Pancreas (tissue), 10 donors: ENCODE measurements at regions not wholly inside any gene's neighbourhood (a gene's known extent, or its start where the extent isn't known, plus 50 kb on each side); places are given as distances from the start of the nearest gene placed in this dataset.

Experiments used
- ATAC-seq, 4 donors: fragments of 200-7000 bp; cut with Tn5 transposase; one replicate each; pipeline versions ENCODE4 v1.8.0 to v1.9.1; 2020; ENCODE audit warnings: mild to moderate bottlenecking in 4 of 4, moderate library complexity in 4 of 4
- DNase-seq, 6 donors: peaks; one replicate each; pipeline ENCODE4 v3.0.0-alpha.2; 2020
- FAIRE-seq: peaks from 2 replicates; lab custom pipeline; 2012; peaks lifted over from hg19 to GRCh38; lab: Jason Lieb, UNC
- H3K27ac ChIP-seq, 4 donors: fragments of 200-600 bp; sonication (generic); 1 replicate in 3 of 4; 2 replicates in 1 of 4; pipeline versions ENCODE4 v1.5.0 to v1.8.0; 2020
- H3K27me3 ChIP-seq, 4 donors: fragments of 200-600 bp; one replicate each; pipeline ENCODE4 v1.8.0; 2021
- H3K36me3 ChIP-seq, 3 donors: fragments of 200-600 bp; sonication (generic) in 1 of 3; one replicate each; pipeline versions ENCODE4 v1.5.0 to v1.8.0; 2020 to 2021
- H3K4me1 ChIP-seq, 3 donors: fragments of 200-600 bp; one replicate each; pipeline ENCODE4 v1.8.0; 2021
- H3K4me3 ChIP-seq, 4 donors: fragments of 200-600 bp; sonication (generic) in 2 of 4; one replicate each; pipeline versions ENCODE4 v1.5.0 to v1.8.0; 2020 to 2021
- H3K9me3 ChIP-seq, 4 donors: fragments of 200-600 bp; one replicate each; pipeline ENCODE4 v1.8.0; 2021
- CTCF ChIP-seq, 4 donors: fragments of 200-600 bp; sonication (generic) in 3 of 4; IDR thresholded peaks; one replicate each; pipeline versions ENCODE4 v1.5.0 to v1.8.0; 2021; ENCODE audit warnings: antibody characterized with exemption in 4 of 4
- WGBS, 2 donors: extraction: QIAGEN DNeasy Blood & Tissue Kit; methylation state at CpG; one replicate each; pipeline ENCODE4 v1.1.7; 2013; 5-methylcytosine and 5-hydroxymethylcytosine counted together
- intact Hi-C, 3 donors: fragments of 100-400 bp; cut with DNase I; formaldehyde crosslinking; loops; one replicate each; pipeline versions ENCODE4 v1.11.1 to v1.14.2; 2022
- donor health status: healthy with polysubstance abuse.
- donor health status: DM: no; HTN: no; CAD: no; lungs with moderate emphysema.
- donor health status: DM: no; HTN: no; CAD: no.
- donor health status: control.
- donor health status: control.
- donor health status: Bipolar disorder and iron deficiency.
- donor health status: DM: yes; HTN: yes; CAD: no.
- donor health status: DM: no; HTN: no; CAD: no.
- donor health status: DM: no; HTN: no; CAD: no.
- donor health status: DM: yes; HTN: yes; CAD: no.

- Histone ChIP-seq H3K4me1 (no peaks in the 10 kb centered on the region), H3K9me3 (no peaks in the 10 kb centered on the region), H3K27me3 (no peaks in the 10 kb centered on the region), H3K27ac (no peak overlapping the region), H3K36me3 (no peaks in the 10 kb centered on the region), H3K4me3 (no peak overlapping the region)
- FAIRE-seq (no peak), DNase-seq (no peak), ATAC-seq (no peak)
- no peak for TF ChIP-seq CTCF (IDR thresholded peaks at IDR 0.05)
- intact Hi-C loops = no loop called here
- 78 to 87% methylated on average over 2 of the region's 2 CpGs for WGBS, 2 donors
Observed at GRCh38 chr7:17472939-17473338, 174.5 kb downstream of the AHR start.

- WGBS, 2 donors = 79% methylated on average over 13 of the region's 13 CpGs
- Histone ChIP-seq H3K27me3 (no peaks in the 10 kb centered on the region), H3K4me1 (no peaks in the 10 kb centered on the region), H3K27ac (no peak overlapping the region), H3K9me3 (no peaks in the 10 kb centered on the region), H3K4me3 (no peak overlapping the region), H3K36me3 (no peaks in the 10 kb centered on the region)
- TF ChIP-seq CTCF (IDR thresholded peaks at IDR 0.05) = no peak
- no peak for FAIRE-seq
- intact Hi-C loops = no loop called here
- no peak for ATAC-seq
- no peak for DNase-seq
Observed at GRCh38 chr7:17474724-17475344, 176.4 kb downstream of the AHR start.

- TF ChIP-seq CTCF (IDR thresholded peaks at IDR 0.05) = no peak
- Histone ChIP-seq H3K27me3 (no peaks in the 10 kb centered on the region), H3K4me3 (no peak overlapping the region), H3K4me1 (no peaks in the 10 kb centered on the region), H3K36me3 (no peaks in the 10 kb centered on the region), H3K9me3 (no peaks in the 10 kb centered on the region), H3K27ac (no peak overlapping the region)
- FAIRE-seq = no peak
- 64 to 76% methylated on average over 2 of the region's 2 CpGs for WGBS, 2 donors
- ATAC-seq = no peak
- intact Hi-C loops = no loop called here
- DNase-seq = no peak
Observed at GRCh38 chr7:17477182-17477581, 178.7 kb downstream of the AHR start.

- Histone ChIP-seq H3K27me3 (no peaks in the 10 kb centered on the region), H3K9me3 (no peaks in the 10 kb centered on the region), H3K4me3 (no peak overlapping the region), H3K4me1 (no peaks in the 10 kb centered on the region), H3K36me3 (no peaks in the 10 kb centered on the region), H3K27ac (no peak overlapping the region)
- no peak for DNase-seq
- no peak for TF ChIP-seq CTCF (IDR thresholded peaks at IDR 0.05)
- no peak for ATAC-seq
- WGBS, 2 donors = 88 to 92% methylated on average over 2 of the region's 2 CpGs
- intact Hi-C loops = no loop called here
- no peak for FAIRE-seq
Observed at GRCh38 chr7:17481118-17481517, 182.7 kb downstream of the AHR start.

GRCh38 chr7:17485368-17485767 lies 186.9 kb downstream of the AHR start:
- no peak for DNase-seq
- H3K27ac ChIP-seq = no peak overlapping the region
- TF ChIP-seq CTCF (IDR thresholded peaks at IDR 0.05) = no peak
- 65 to 79% methylated on average over 1 of the region's 1 CpG for WGBS, 2 donors
- FAIRE-seq = no peak
- intact Hi-C loops = no loop called here
- H3K36me3 ChIP-seq = no peaks in the 10 kb centered on the region
- H3K4me3 ChIP-seq = no peak overlapping the region
- H3K4me1 ChIP-seq = no peaks in the 10 kb centered on the region
- no peaks in the 10 kb centered on the region for H3K9me3 ChIP-seq
- H3K27me3 ChIP-seq = no peaks in the 10 kb centered on the region
- no peak for ATAC-seq
